ENCODE measurements at regions not wholly inside any gene's neighbourhood (a gene's known extent, or its start where the extent isn't known, plus 50 kb on each side); places are given as distances from the start of the nearest gene placed in this dataset.
A peak's percentile ranks its signal among the peaks of the same experiment; 100 is the strongest.

GRCh38 chr4:77538144-77538543 is 67.5 kb upstream of the CXCL13 start:
- DNase-seq, result peak in 1 of 4 donors; percentile 11
- H3K4me3 ChIP-seq, result no peak overlapping the region
- intact Hi-C loops (cut with DNase I), result no loop called here
- ATAC-seq, result peak; percentile 86
- H3K4me1 ChIP-seq, result peaks cover 23% of the 10 kb centered on the region
- peak overlapping the region in 2 of 4 donors; percentile 41 to 57 for H3K27ac ChIP-seq
- TF ChIP-seq CTCF (IDR thresholded peaks at IDR 0.05), result no peak
- TF ChIP-seq POLR2A (IDR thresholded peaks at IDR 0.05), result no peak
- H3K9me3 ChIP-seq, result no peaks in the 10 kb centered on the region
- no peaks in the 10 kb centered on the region for H3K27me3 ChIP-seq
- H3K36me3 ChIP-seq (replicated peaks in 1 of 2; ENCODE audit: insufficient read depth in 1 of 2, low read depth in 2 of 2), result no peaks in the 10 kb centered on the region

- no peaks in the 10 kb centered on the region for H3K36me3 ChIP-seq (replicated peaks in 1 of 2; ENCODE audit: insufficient read depth in 1 of 2, low read depth in 2 of 2)
- H3K4me1 ChIP-seq, result peaks cover 23% of the 10 kb centered on the region
- DNase-seq, result peak; percentile 65 to 71 (median 68)
- peak overlapping the region in 2 of 4 donors; percentile 41 to 57 for H3K27ac ChIP-seq
- WGBS, 2 donors, result 12 to 17% methylated on average over 4 of the region's 4 CpGs
- no peaks in the 10 kb centered on the region for H3K9me3 ChIP-seq
- ATAC-seq, result peak; percentile 83
- no peaks in the 10 kb centered on the region for H3K27me3 ChIP-seq
- TF ChIP-seq CTCF (IDR thresholded peaks at IDR 0.05) (no peak), POLR2A (IDR thresholded peaks at IDR 0.05) (no peak)
- intact Hi-C loops (cut with DNase I), result no loop called here
- H3K4me3 ChIP-seq, result no peak overlapping the region
Observed at GRCh38 chr4:77538574-77539157, 67.0 kb upstream of the CXCL13 start.
